NCI-H2196 treated with DMSO at 0.1 percent for 48 hours (cell line): ENCODE measurements at regions not wholly inside any gene's neighbourhood (a gene's known extent, or its start where the extent isn't known, plus 50 kb on each side); places are given as distances from the start of the nearest gene placed in this dataset.
"Not testable (repeated sequence)": the region's sequence is repeated elsewhere in the genome, so short reads cannot be mapped to it uniquely, and the experiment has no call there.

Experiments
- DNase-seq: peaks from one replicate; lab custom pipeline; 2025; ENCODE audit not compliant: unreplicated experiment; lab: John Stamatoyannopoulos, UW

DNA sequence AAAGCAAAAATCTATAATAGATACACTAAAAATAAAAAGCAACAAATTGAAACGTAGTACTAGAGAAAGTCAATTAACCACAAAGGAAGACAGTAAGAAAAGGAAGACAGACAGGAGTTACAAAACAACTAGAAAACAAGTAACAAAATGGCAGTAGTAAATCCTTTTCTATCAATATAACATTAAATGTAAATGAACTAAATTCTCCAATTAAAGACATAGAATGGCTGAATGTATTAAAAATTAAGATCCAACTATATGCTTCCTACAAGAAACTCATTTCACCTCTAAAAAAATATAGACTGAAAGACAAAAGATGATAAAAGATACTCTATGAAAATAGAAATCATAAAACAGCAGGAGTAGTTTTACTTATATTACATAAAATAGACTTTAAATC is 79.1 kb downstream of the CTH start:
- no peak for DNase-seq

- no peak for DNase-seq
These were observed 84.3 kb downstream of the CTH start for GRCh38 chr1:70495370-70495769.

- DNase-seq: no peak
These were observed 85.1 kb downstream of the CTH start for GRCh38 chr1:70496181-70496580.

DNA sequence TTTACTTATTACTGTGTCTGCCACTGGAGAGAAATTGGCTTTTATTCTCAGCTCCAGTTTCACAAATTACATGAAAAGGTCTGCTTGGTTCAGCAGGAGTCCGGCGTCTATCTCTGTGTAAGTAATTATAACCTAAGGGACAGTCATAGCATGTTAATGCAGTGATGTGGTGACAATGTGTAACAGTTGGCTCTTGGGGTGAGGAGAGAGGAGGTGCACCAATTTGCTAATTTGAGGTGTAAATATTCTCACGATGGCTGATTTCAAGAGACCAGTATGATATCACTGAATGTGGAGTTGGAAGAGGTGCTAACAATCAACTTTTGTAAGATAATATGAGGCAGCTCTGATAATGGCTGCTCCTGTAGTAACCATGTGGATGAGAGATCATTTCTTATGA is 86.1 kb downstream of the CTH start:
- DNase-seq: no peak

- DNase-seq: no peak
These were observed 87.6 kb downstream of the CTH start for GRCh38 chr1:70498666-70499065.

- DNase-seq: no peak
These were observed 88.6 kb downstream of the CTH start for GRCh38 chr1:70499695-70500094.

- no peak for DNase-seq
These were observed 92.3 kb downstream of the CTH start for GRCh38 chr1:70503358-70503757.

- no peak for DNase-seq
These were observed 93.2 kb downstream of the CTH start for GRCh38 chr1:70504176-70504820.

DNA sequence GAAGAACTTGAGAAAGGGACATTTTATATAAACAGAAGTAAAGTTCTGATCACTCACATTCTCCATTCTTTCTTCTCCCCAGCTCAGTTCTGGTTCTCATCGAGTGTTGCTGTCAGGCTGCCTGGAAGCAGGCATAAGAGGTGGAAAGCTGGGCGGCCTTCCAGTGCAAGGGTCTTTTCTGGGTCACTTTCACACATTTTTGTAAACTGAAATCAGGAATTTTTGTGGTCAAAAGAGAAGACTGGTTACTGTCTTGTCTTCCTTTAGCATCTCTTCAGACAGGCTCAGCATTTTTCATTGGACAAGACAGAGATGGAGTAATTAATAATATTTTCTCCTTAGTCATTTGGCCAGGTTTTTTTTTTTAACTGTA is 93.7 kb downstream of the CTH start:
- DNase-seq: no peak

DNA sequence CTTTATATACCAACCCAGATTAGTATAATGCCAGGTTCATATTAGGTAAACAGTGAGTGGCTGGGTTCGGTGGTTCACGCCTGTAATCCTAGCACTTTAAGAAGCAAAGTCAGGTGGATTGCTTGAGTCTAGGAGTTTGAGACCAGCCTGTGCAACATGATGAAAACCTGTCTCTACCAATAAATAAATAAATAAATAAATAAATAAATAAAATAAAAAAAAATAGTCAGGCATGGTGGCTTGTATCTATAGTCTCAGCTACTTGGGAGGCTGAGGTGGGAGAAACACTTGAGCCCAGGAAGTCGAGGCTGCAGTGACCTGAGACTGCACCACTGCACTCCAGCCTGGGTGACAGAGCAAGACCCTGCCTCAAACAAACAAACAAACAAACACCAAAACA is 96.9 kb downstream of the CTH start:
- DNase-seq: not testable (repeated sequence)

GRCh38 chr1:70509996-70510876 is 99.2 kb downstream of the CTH start:
- DNase-seq: peak; percentile 55

GRCh38 chr1:70517444-70517843 is 106.4 kb downstream of the CTH start:
- no peak for DNase-seq

GRCh38 chr1:70518106-70518505 is 107.0 kb downstream of the CTH start:
- no peak for DNase-seq

DNA sequence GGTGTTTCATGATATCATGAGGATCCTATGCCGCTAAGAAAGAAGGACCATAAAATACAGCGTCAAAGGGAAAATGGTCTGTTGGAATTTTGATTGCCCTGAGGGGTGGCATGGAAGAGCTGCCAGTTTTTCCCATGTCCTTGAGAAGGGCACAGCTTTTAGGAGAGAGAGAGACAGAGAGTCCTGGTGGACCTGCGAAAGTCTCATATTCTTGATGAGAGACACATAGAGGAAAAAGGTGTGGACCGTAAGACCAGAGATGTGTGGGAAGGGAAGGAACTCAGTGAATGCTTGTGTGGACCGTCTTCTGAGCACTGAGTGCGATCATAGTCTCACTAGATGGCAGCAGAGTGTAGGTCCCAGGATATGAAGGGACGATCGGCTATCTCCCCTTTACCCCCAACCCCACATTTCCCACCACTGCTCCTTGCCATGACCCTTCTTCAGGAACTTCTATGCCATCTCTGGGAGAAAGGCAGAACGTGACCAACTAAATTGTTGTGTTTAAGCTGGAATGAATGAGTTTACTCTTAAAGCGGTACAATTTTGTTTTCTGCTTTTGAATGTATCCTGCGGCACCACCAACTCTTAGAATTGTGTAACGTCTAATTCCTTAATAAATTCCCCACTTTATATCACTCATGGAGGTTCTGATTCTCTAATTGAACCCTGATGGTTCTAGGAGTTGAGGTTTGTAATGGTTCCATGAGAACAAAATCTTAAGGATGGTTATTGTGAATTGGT is 117.7 kb downstream of the CTH start:
- peak; percentile 15 for DNase-seq

GRCh38 chr1:70536708-70537366 is 125.8 kb downstream of the CTH start:
- DNase-seq: no peak

DNA sequence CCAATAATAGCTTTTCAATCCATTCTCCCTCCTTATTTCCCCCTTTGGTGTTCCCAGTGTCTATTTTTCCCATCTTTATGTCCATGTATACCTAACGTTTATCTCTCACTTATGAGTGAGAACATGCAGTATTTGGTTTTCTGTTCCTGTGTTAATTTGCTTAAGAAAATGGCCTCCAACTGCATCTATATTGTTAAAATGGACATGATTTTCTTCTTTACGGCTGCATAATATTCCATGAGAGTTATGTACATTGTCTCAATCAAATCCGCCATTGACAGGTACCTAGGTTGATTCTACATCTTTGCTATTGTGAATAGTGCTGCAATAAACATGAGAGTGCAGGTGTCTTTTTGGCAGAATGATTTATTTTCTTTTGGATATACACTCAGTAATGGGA is 126.7 kb downstream of the CTH start:
- DNase-seq: no peak

GRCh38 chr1:70542030-70542429 is 131.0 kb downstream of the CTH start:
- DNase-seq: no peak

GRCh38 chr1:70542856-70543255 is 131.8 kb downstream of the CTH start:
- no peak for DNase-seq

GRCh38 chr1:70546726-70547125 is 135.7 kb downstream of the CTH start:
- no peak for DNase-seq

DNA sequence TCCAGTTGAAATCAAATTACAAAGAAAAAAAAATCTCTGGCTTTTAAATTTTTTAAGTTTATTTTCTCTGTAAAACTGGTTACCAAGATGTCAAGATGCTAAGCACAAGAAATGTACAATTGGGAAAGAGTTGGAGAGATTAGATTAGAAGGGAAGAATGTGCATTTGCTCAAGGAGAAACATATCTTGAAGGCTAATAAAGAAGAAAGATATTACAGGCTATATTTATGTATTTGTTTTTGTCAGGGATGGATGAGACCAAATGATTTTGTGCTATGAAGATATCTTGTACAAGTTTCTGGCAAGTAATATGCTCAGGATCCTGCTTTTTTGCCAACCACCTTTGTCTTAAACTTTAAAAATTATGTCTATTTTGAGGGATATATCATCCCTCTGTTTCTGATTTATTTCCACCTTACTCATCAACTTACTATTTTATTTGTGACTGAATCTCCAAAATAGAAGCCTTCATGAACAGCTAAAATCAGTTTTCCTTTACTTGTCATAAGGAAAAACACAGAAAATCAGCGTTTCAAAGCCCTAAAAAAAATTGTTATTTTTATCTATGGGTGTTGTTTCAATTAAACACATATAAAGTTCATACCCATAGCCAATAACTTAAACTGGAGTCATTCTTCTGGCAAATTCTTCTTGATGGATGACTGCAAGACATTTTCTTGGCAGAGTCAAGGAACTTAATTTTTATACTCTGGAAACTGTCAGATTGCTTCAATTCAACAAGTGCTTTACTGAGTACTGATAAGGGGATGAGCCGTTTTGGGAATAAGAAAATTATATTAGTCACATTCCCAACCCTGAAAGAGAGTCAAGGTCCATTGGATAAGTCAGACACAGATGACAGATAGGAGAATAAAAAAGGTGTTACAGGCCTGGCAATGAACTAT is 141.8 kb downstream of the CTH start:
- no peak for DNase-seq
